ENCODE measurements at regions not wholly inside any gene's neighbourhood (a gene's known extent, or its start where the extent isn't known, plus 50 kb on each side); places are given as distances from the start of the nearest gene placed in this dataset.
A peak's percentile ranks its signal among the peaks of the same experiment; 100 is the strongest.

DNA sequence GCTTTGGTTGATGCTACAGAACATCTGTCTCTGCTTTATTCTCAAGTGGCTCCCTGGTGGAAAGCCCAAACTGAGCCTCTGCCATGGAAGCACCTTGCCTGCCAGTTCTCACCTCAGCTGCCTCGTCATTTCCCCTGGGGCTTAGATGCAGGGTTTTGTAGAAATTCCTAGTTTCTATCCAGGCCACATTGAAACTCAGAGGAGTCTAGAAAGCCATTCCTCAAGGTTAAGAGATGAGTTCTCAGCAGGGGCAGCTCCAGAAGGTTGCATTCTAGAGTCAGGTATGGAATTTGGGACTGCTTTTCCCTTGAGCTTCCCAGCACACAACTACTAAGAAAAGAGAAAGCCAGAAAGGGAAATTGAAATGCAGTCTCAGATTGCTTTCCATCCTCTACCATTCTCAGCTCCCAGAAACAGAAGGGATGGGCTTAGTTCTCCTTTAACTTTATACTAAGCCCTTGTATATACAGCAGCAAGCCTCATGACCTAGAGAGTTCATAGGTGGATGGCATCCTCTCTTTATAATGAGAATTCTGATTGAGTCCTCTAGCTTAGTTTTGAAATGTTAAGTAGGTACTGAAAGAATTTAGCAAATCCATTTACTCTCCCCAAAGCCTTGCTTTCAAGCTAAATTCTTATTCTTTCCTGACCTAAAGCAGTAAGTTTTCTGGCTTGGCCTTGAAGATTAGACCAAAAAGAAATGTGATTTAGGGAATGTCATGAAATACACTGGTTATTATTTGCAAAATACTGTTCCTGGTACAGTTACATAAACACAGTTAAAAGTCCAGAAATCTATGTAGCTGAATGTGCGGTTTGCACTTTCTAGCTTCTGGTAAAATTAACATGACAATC is 66.0 kb upstream of the MEF2C start:
- TF ChIP-seq POLR2A (IDR thresholded peaks at IDR 0.05; ENCODE audit: low read depth) (no peak), EP300 (IDR thresholded peaks at IDR 0.05) (no peak), POLR2AphosphoS5 (IDR thresholded peaks at IDR 0.05) (no peak)
- TF ChIP-seq, protein P1, sequence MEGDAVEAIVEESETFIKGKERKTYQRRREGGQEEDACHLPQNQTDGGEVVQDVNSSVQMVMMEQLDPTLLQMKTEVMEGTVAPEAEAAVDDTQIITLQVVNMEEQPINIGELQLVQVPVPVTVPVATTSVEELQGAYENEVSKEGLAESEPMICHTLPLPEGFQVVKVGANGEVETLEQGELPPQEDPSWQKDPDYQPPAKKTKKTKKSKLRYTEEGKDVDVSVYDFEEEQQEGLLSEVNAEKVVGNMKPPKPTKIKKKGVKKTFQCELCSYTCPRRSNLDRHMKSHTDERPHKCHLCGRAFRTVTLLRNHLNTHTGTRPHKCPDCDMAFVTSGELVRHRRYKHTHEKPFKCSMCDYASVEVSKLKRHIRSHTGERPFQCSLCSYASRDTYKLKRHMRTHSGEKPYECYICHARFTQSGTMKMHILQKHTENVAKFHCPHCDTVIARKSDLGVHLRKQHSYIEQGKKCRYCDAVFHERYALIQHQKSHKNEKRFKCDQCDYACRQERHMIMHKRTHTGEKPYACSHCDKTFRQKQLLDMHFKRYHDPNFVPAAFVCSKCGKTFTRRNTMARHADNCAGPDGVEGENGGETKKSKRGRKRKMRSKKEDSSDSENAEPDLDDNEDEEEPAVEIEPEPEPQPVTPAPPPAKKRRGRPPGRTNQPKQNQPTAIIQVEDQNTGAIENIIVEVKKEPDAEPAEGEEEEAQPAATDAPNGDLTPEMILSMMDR (IDR thresholded peaks at IDR 0.05), result no peak
- 87% methylated on average over 2 of the region's 2 CpGs for WGBS
- intact Hi-C loops (cut with DNase I), result no loop called here
- Histone ChIP-seq H3K4me1 (peaks cover 0 to 26% (median 16%) of the 10 kb centered on the region in 4 donors), H3K4me3 (no peak overlapping the region), H3K36me3 (no peaks in the 10 kb centered on the region), H3K27ac (replicated peaks in 1 of 4) (peak overlapping the region in 2 of 4 donors; percentile 2 to 24), H3K27me3 (no peaks in the 10 kb centered on the region), H3K9me3 (no peaks in the 10 kb centered on the region)
- DNase-seq (ENCODE audit: extremely low spot score), result no peak

DNA sequence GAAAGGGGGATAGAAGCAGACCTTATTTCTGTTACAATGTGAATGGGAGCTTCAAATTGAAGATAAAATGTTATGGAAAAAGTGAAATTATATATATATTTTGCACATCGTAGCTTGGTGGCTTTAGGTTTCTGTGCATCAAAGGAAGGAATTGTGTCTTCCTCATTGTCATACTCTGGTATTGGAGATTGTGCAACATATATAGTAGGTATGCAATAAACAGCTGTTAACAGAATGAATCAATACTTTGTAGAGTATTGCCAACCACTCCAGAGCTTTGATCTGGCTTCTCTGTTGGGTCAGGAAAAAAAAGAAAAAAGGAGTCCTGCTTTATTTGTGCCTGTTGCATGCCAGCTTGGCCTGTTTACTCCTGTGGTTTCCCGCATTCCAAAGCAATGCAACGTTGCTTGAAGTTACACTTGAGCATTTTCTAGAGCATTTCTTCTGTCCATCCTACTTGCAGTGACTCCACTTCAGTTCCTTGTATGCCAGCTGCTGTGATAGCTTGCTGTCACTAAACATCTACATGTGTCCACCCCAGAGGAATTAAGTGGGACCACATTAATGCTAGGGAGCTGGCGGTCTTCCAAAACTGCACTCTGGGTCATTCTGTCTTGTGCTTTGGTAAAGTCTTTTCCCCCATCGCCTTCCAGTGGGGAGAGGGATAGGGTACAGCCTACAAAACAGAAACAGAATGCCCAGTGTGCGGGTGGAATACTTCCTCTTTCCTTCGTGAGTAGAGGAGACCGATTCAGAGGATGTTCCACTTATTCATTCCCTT is 62.0 kb upstream of the MEF2C start:
- WGBS, result 87% methylated on average over 8 of the region's 8 CpGs
- Histone ChIP-seq H3K4me3 (no peak overlapping the region), H3K36me3 (no peaks in the 10 kb centered on the region), H3K27me3 (no peaks in the 10 kb centered on the region), H3K4me1 (peaks cover 4 to 35% (median 28%) of the 10 kb centered on the region in 4 donors), H3K27ac (replicated peaks in 1 of 4) (peak overlapping the region; percentile 66 to 82 (median 76)), H3K9me3 (no peaks in the 10 kb centered on the region)
- intact Hi-C loops (cut with DNase I), result loop anchor here (5.0 kb wide), 1 partner anchor 58 kb away; no protein-coding TSS in a partner anchor
- no peak for TF ChIP-seq POLR2A (IDR thresholded peaks at IDR 0.05; ENCODE audit: low read depth)
- TF ChIP-seq POLR2AphosphoS5 (IDR thresholded peaks at IDR 0.05), result no peak
- no peak for TF ChIP-seq EP300 (IDR thresholded peaks at IDR 0.05)
- TF ChIP-seq, protein P1 (IDR thresholded peaks at IDR 0.05), result no peak
- no peak for DNase-seq (ENCODE audit: extremely low spot score)

DNA sequence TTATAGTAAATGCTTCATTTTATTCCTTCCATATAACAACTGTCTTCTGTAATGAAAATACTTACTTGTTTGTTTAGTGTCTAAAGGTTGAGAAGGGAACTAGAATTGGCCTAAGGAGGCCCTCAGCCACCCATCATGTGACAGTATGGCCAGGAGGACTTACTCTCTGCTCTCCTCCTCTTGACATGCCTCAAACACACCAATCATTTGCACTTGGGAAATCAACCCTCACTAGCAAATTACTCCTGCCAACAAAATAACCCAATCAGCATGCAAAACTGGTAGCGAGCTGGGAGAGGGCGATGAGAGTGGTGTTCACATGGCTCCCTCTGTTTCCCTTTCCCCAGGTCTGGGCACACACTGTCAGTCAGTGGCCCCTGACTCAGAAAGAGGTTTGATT is 58.6 kb upstream of the MEF2C start:
- TF ChIP-seq POLR2A (IDR thresholded peaks at IDR 0.05; ENCODE audit: low read depth) (no peak), POLR2AphosphoS5 (IDR thresholded peaks at IDR 0.05) (no peak), EP300 (IDR thresholded peaks at IDR 0.05) (no peak)
- TF ChIP-seq, protein P1 (IDR thresholded peaks at IDR 0.05), result no peak
- peak overlapping the region; percentile 66 to 82 (median 76) for H3K27ac ChIP-seq (replicated peaks in 1 of 4)
- WGBS, result no CpG with 5 or more reads among the region's 2 CpGs

DNA sequence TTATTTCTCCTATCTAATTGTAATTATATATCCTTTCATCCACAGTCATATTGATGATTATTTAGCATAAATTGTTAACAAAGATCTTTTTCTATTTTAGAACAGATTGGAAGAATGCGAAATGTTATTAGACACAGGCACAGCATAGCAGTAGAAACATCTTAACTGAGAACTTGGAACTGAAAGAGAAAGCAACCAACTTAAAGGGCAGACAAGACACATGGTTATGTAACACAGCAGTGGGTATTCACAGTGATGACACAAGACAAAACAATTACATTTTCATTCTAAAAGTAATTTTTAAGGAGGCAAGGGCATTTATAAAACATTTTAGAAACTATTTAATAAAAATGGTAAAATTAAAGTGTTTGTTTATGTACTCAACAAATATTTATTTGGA is 57.7 kb upstream of the MEF2C start:
- DNase-seq (ENCODE audit: extremely low spot score), result no peak
- H3K27ac ChIP-seq (replicated peaks in 1 of 4), result peak overlapping the region in 1 of 4 donors; percentile 70
- no peak overlapping the region for H3K4me3 ChIP-seq
- 79% methylated on average over 1 of the region's 1 CpG for WGBS
- no peaks in the 10 kb centered on the region for H3K36me3 ChIP-seq
- no peaks in the 10 kb centered on the region for H3K9me3 ChIP-seq
- intact Hi-C loops (cut with DNase I), result loop anchor here (5.0 kb wide), 1 partner anchor 53 kb away; no protein-coding TSS in a partner anchor
- no peaks in the 10 kb centered on the region for H3K27me3 ChIP-seq
- peaks cover 4 to 35% (median 28%) of the 10 kb centered on the region in 4 donors for H3K4me1 ChIP-seq
- no peak for TF ChIP-seq POLR2A (IDR thresholded peaks at IDR 0.05; ENCODE audit: low read depth)
- TF ChIP-seq, protein P1 (IDR thresholded peaks at IDR 0.05), result no peak
- TF ChIP-seq EP300 (IDR thresholded peaks at IDR 0.05), result no peak
- TF ChIP-seq POLR2AphosphoS5 (IDR thresholded peaks at IDR 0.05), result no peak

More for the DNA sequence above, 58.6 kb upstream of the MEF2C start:
- Histone ChIP-seq H3K36me3 (no peaks in the 10 kb centered on the region), H3K9me3 (no peaks in the 10 kb centered on the region), H3K27me3 (no peaks in the 10 kb centered on the region), H3K4me1 (peaks cover 4 to 35% (median 28%) of the 10 kb centered on the region in 4 donors), H3K4me3 (no peak overlapping the region)
- DNase-seq (ENCODE audit: extremely low spot score), result no peak
- intact Hi-C loops (cut with DNase I), result loop anchor here (5.0 kb wide), 1 partner anchor 54 kb away; no protein-coding TSS in a partner anchor

Data from esophagus muscularis mucosa (tissue), 4 donors.